RWPE2 (cell line): ENCODE measurements at regions not wholly inside any gene's neighbourhood (a gene's known extent, or its start where the extent isn't known, plus 50 kb on each side); places are given as distances from the start of the nearest gene placed in this dataset.

Experiments
- ATAC-seq: fragments of 200-7000 bp; cut with Tn5 transposase; 3 replicates; pipeline ENCODE4 v1.9.1; 2021; ENCODE audit warnings: low read depth
- DNase-seq: peaks from one replicate; pipeline ENCODE4 v3.0.0-alpha.2; 2020; ENCODE audit warnings: low spot score
- H3K27ac ChIP-seq: fragments of 450-650 bp; 2 replicates; pipeline ENCODE4 v1.5.1; 2017; ENCODE audit warnings: mild to moderate bottlenecking; ENCODE audit not compliant: poor library complexity, severe bottlenecking
- H3K27me3 ChIP-seq: fragments of 250-450 bp; sonication (Bioruptor Pico); 2 replicates; pipeline ENCODE4 v1.5.1; 2021; ENCODE audit warnings: mild to moderate bottlenecking, moderate library complexity; ENCODE audit not compliant: insufficient read depth, poor library complexity, severe bottlenecking
- H3K36me3 ChIP-seq: fragments of 250-450 bp; sonication (Bioruptor Pico); 2 replicates; pipeline ENCODE4 v1.5.1; 2020; ENCODE audit warnings: low read depth, mild to moderate bottlenecking, moderate library complexity
- H3K4me1 ChIP-seq: fragments of 250-450 bp; sonication (Bioruptor Pico); 2 replicates; pipeline ENCODE4 v1.5.1; 2021; ENCODE audit warnings: mild to moderate bottlenecking, moderate library complexity; ENCODE audit not compliant: insufficient read depth, poor library complexity, severe bottlenecking
- H3K4me3 ChIP-seq: fragments of 250-450 bp; sonication (Bioruptor Pico); 2 replicates; pipeline ENCODE4 v1.5.1; 2021; ENCODE audit warnings: mild to moderate bottlenecking, moderate library complexity; ENCODE audit not compliant: severe bottlenecking
- H3K9me3 ChIP-seq: fragments of 250-450 bp; sonication (Bioruptor Pico); 2 replicates; pipeline ENCODE4 v1.5.1; 2021; ENCODE audit warnings: mild to moderate bottlenecking, moderate library complexity; ENCODE audit not compliant: severe bottlenecking
- TF ChIP-seq, protein P1 (sequence below): fragments of 450-650 bp; IDR thresholded peaks from one replicate; pipeline ENCODE4 v1.5.1; 2017; ENCODE audit warnings: mild to moderate bottlenecking, moderate library complexity; ENCODE audit not compliant: poor library complexity, severe bottlenecking

DNA sequence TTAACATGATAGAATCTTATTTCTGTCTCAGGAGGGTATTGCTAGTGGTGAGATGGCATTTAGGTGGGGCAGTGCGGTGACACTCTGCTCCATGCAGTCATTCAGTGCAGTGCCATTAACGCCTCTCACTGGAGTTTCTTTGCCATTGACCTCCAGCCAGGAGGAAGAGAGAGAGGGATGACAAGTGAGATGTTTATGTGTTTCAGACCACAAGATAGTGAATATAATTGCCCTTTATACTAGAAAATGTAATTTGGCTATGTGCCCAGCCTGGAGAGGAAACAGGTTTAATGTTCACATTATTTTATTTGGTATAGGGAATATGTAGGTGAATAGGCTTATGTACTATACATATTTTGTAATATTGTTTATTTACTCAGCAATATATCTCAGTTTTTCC, 84.5 kb downstream of the ZIC1 start:
- Histone ChIP-seq H3K27me3 (peaks cover 3% of the 10 kb centered on the region), H3K27ac (no peak overlapping the region), H3K4me1 (no peaks in the 10 kb centered on the region), H3K36me3 (no peaks in the 10 kb centered on the region), H3K9me3 (no peaks in the 10 kb centered on the region), H3K4me3 (no peak overlapping the region)
- TF ChIP-seq, protein P1, sequence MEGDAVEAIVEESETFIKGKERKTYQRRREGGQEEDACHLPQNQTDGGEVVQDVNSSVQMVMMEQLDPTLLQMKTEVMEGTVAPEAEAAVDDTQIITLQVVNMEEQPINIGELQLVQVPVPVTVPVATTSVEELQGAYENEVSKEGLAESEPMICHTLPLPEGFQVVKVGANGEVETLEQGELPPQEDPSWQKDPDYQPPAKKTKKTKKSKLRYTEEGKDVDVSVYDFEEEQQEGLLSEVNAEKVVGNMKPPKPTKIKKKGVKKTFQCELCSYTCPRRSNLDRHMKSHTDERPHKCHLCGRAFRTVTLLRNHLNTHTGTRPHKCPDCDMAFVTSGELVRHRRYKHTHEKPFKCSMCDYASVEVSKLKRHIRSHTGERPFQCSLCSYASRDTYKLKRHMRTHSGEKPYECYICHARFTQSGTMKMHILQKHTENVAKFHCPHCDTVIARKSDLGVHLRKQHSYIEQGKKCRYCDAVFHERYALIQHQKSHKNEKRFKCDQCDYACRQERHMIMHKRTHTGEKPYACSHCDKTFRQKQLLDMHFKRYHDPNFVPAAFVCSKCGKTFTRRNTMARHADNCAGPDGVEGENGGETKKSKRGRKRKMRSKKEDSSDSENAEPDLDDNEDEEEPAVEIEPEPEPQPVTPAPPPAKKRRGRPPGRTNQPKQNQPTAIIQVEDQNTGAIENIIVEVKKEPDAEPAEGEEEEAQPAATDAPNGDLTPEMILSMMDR = no peak
- DNase-seq (no peak), ATAC-seq (no peak)

DNA sequence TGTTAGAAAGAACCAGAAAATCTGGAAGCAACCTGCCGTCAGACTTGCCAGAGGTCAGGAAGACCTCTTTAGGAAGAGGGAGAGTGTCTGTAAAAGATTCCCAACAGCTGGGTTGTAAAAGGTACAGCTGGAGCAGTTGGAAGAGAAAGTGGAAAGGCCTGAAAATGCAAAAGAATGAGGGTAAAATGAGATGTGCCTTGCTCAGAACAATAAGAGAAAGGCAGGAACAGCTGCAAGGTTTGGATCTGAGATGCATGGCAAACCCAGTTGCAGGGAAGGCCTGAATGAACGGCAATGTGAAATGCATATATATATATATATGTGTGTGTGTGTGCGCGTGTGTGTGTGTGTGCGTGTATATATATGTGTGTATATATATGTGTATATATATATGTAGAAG, 88.1 kb downstream of the ZIC1 start:
- no peak for DNase-seq
- no peak for ATAC-seq
- Histone ChIP-seq H3K36me3 (no peaks in the 10 kb centered on the region), H3K4me1 (no peaks in the 10 kb centered on the region), H3K4me3 (no peak overlapping the region), H3K9me3 (no peaks in the 10 kb centered on the region), H3K27me3 (no peaks in the 10 kb centered on the region), H3K27ac (no peak overlapping the region)
- TF ChIP-seq, protein P1 = no peak

DNA sequence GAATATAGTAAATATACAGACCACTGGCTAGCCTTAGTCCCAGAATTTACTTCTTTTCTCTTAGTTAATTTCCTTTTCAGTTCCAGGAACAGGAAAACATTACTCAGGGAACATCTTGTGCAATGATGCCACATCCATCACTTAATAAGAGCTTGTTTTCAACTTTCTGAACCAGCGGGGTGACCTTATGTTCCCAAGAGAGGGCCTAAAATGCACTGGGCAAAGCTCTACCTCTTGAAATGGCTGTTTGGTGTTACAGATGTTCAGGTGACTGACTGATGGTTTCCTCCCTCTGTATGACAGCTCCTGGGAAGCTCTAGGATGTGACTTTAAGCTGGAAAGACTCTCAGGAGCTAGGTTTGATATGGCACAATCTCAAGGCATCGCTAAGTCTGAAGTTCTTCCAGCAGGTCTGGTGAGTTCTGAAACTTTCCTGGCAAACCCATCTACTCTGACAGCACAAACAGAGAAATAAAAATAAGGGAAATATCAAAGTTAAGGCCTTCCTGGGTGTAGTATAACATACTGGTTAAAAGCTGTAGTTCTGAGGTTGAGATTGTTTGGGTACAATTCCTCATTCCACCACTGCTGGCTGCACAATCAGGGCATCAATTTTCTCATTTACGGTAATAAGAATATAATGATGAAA, 98.6 kb downstream of the ZIC1 start:
- no peak overlapping the region for H3K27ac ChIP-seq
- no peak for DNase-seq
- no peak overlapping the region for H3K4me3 ChIP-seq
- TF ChIP-seq, protein P1 = no peak
- no peaks in the 10 kb centered on the region for H3K9me3 ChIP-seq
- ATAC-seq = no peak
- no peaks in the 10 kb centered on the region for H3K36me3 ChIP-seq
- H3K4me1 ChIP-seq = no peaks in the 10 kb centered on the region
- no peaks in the 10 kb centered on the region for H3K27me3 ChIP-seq

DNA sequence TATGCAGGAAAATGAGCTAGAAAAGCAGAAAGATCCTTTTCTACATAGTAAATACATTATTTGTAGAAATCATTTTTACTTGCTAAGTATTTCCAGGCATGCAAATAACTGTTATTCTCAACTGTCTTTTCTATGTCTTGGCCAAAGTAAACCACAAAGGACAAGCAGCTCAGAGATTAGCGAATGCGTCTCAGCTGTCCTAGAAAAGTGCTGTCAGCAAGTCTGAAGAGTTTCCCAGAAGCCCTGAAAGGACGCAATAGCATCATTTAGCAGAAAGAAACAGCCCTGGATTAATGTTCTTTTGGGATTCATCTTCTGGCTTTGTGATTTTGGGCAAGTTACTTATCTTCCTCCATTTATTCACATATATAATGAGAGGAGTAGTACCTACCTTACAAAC, 100.3 kb downstream of the ZIC1 start:
- Histone ChIP-seq H3K4me1 (no peaks in the 10 kb centered on the region), H3K27ac (no peak overlapping the region), H3K4me3 (no peak overlapping the region), H3K27me3 (peaks cover 8% of the 10 kb centered on the region), H3K9me3 (no peaks in the 10 kb centered on the region), H3K36me3 (no peaks in the 10 kb centered on the region)
- TF ChIP-seq, protein P1 = no peak
- DNase-seq (no peak), ATAC-seq (no peak)

DNA sequence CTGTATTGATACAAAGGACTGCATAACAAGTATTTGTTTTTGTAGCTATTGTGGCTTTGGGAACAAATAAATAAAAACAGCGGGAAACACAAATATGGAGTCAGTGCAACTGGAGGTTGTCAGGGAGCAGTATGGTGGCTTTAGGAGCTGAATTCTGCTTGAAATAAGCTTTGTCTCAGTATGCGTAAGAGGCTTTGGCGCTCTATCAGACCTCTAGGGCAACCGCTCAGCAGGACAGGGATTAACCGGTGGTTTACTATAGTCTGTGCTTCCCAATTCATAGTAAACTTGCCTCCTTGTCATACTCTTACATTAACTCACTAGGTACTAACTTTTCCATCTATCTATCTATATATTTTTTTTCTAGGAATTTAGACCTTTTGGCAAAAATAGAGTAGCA, 104.6 kb downstream of the ZIC1 start:
- Histone ChIP-seq H3K36me3 (no peaks in the 10 kb centered on the region), H3K4me1 (no peaks in the 10 kb centered on the region), H3K4me3 (no peak overlapping the region), H3K9me3 (no peaks in the 10 kb centered on the region), H3K27ac (no peak overlapping the region), H3K27me3 (peaks cover 11% of the 10 kb centered on the region)
- DNase-seq = no peak
- TF ChIP-seq, protein P1 = no peak
- no peak for ATAC-seq
